ENCODE measurements at regions not wholly inside any gene's neighbourhood (a gene's known extent, or its start where the extent isn't known, plus 50 kb on each side); places are given as distances from the start of the nearest gene placed in this dataset.

DNA sequence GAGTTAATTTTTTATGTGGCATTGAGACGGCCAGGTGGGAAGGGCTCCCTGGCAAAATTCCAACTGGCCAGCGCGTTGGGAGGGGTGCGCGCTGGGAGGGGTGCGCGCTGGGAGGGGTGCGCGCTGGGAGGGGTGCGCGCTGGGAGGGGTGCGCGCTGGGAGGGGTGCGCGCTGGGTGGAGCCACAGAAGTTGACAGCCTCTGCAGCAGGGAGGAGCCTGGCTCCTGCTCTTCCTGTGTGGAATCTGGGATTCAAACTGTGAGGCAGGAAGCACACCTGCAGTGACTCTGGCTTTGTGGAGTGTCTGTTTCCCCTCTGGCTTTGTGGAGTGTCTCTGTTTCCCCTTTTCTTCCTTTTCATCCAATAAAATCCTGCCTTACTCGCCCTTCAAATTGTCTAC, 147.9 kb upstream of the CBLN2 start:
- Histone ChIP-seq H3K27ac (ENCODE audit: low read length) (no peak overlapping the region), H3K36me3 (ENCODE audit: control insufficient read depth, insufficient read depth, low read length) (no peaks in the 10 kb centered on the region), H3K27me3 (ENCODE audit: control insufficient read depth, insufficient read depth, low read length) (no peaks in the 10 kb centered on the region), H3K4me1 (ENCODE audit: control insufficient read depth, insufficient read depth, low read length) (peaks cover 4% of the 10 kb centered on the region; the same call in 1 of the 2 replicates), H3K9me3 (ENCODE audit: control insufficient read depth, insufficient read depth, low read length) (no peaks in the 10 kb centered on the region), H3K4me3 (ENCODE audit: low read length) (no peak overlapping the region)
- WGBS (ENCODE audit: insufficient coverage, insufficient read length): no CpG with 5 or more reads among the region's 16 CpGs
- peak; percentile 76 for DNase-seq (ENCODE audit: low read depth, low spot score)

DNA sequence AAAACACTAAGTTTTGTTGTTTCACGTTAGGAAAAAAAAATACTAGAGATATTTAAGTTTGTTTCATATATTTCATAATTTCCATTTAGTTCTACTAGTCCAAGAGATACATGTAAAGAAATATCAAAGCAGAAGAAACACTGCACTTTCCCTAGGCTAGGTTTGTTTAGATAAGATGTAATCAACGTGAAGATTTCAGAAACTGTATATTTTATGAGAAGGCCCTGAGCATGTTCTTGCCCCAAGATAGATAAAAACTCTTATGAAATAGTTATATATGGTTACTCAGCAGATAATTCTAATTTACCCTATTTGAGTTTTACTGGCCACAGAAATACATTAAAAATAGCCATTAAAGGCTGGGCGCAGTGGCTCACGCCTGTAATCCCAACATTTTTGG, 143.6 kb upstream of the CBLN2 start:
- no peaks in the 10 kb centered on the region for H3K27me3 ChIP-seq (ENCODE audit: control insufficient read depth, insufficient read depth, low read length)
- H3K9me3 ChIP-seq (ENCODE audit: control insufficient read depth, insufficient read depth, low read length): no peaks in the 10 kb centered on the region
- no peak overlapping the region for H3K27ac ChIP-seq (ENCODE audit: low read length)
- DNase-seq (ENCODE audit: low read depth, low spot score): no peak
- no peak overlapping the region for H3K4me3 ChIP-seq (ENCODE audit: low read length)
- H3K4me1 ChIP-seq (ENCODE audit: control insufficient read depth, insufficient read depth, low read length): peaks cover 4% of the 10 kb centered on the region; the same call in 1 of the 2 replicates
- WGBS (ENCODE audit: insufficient coverage, insufficient read length): no CpG with 5 or more reads among the region's 4 CpGs
- no peaks in the 10 kb centered on the region for H3K36me3 ChIP-seq (ENCODE audit: control insufficient read depth, insufficient read depth, low read length)

DNA sequence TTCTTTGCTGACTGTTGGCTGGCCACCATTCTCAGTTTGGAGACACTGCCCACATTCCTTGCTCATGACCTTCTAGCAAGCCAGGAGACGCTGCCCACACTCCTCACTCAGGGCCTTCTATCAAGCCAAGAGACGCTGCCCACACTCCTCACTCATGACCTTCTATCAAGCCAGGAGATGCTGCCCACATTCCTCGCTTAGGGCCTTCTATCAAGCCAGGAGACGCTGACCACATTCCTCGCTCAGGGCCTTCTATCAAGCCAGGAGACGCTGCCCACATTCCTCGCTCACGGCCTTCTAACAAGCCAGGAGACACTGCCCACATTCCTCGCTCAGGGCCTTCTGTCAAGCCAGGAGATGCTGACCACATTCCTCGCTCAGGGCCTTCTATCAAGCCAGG, 131.3 kb upstream of the CBLN2 start:
- Histone ChIP-seq H3K36me3 (ENCODE audit: control insufficient read depth, insufficient read depth, low read length) (no peaks in the 10 kb centered on the region), H3K27ac (ENCODE audit: low read length) (no peak overlapping the region), H3K27me3 (ENCODE audit: control insufficient read depth, insufficient read depth, low read length) (no peaks in the 10 kb centered on the region), H3K4me1 (ENCODE audit: control insufficient read depth, insufficient read depth, low read length) (no peaks in the 10 kb centered on the region), H3K9me3 (ENCODE audit: control insufficient read depth, insufficient read depth, low read length) (no peaks in the 10 kb centered on the region), H3K4me3 (ENCODE audit: low read length) (no peak overlapping the region)
- WGBS (ENCODE audit: insufficient coverage, insufficient read length): no CpG with 5 or more reads among the region's 10 CpGs
- DNase-seq (ENCODE audit: low read depth, low spot score): no peak

DNA sequence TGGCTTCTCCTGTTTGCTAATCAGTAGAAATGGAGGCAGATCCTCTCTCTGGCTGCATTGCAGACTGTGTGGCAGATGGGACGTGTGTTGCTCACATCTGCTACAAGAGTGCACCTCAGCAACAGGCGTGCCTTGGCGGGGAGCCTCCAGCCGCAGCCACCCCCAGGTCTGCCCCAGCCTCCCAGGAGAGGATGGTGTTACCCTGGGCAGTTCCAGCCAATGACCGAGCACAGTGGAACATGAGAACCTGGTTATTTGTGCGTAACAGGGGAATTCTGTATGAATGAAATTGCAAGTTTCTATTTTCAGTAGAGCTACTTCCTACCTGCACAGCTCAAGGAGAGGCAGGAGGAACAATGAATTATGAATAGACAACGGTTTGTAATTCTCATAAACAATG, 130.6 kb upstream of the CBLN2 start:
- H3K36me3 ChIP-seq (ENCODE audit: control insufficient read depth, insufficient read depth, low read length): no peaks in the 10 kb centered on the region
- H3K4me1 ChIP-seq (ENCODE audit: control insufficient read depth, insufficient read depth, low read length): no peaks in the 10 kb centered on the region
- no peak overlapping the region for H3K27ac ChIP-seq (ENCODE audit: low read length)
- no peaks in the 10 kb centered on the region for H3K9me3 ChIP-seq (ENCODE audit: control insufficient read depth, insufficient read depth, low read length)
- DNase-seq (ENCODE audit: low read depth, low spot score): no peak
- H3K27me3 ChIP-seq (ENCODE audit: control insufficient read depth, insufficient read depth, low read length): no peaks in the 10 kb centered on the region
- H3K4me3 ChIP-seq (ENCODE audit: low read length): no peak overlapping the region
- no CpG with 5 or more reads among the region's 7 CpGs for WGBS (ENCODE audit: insufficient coverage, insufficient read length)

DNA sequence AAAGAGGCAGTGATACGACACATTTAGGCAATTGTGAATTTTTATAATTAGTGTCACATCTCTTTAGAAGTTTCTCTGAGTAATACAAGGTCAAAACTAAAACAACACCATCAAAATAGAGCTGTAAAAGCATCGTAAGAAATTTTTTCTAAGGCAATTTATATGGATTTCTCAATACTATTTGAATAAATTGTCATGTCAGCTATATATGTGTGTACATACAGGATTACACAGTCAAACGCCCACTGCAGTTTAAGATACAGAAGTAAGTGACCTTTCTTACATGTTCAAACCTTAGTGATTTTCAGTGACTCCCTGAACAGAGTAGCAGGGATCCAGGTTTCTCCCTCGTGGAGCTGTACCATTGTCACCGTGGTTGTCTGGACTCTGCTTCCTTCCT, 129.1 kb upstream of the CBLN2 start:
- WGBS (ENCODE audit: insufficient coverage, insufficient read length): no CpG with 5 or more reads among the region's 5 CpGs
- DNase-seq (ENCODE audit: low read depth, low spot score): no peak
- Histone ChIP-seq H3K9me3 (ENCODE audit: control insufficient read depth, insufficient read depth, low read length) (no peaks in the 10 kb centered on the region), H3K27me3 (ENCODE audit: control insufficient read depth, insufficient read depth, low read length) (no peaks in the 10 kb centered on the region), H3K4me1 (ENCODE audit: control insufficient read depth, insufficient read depth, low read length) (no peaks in the 10 kb centered on the region), H3K4me3 (ENCODE audit: low read length) (no peak overlapping the region), H3K36me3 (ENCODE audit: control insufficient read depth, insufficient read depth, low read length) (no peaks in the 10 kb centered on the region), H3K27ac (ENCODE audit: low read length) (no peak overlapping the region)

DNA sequence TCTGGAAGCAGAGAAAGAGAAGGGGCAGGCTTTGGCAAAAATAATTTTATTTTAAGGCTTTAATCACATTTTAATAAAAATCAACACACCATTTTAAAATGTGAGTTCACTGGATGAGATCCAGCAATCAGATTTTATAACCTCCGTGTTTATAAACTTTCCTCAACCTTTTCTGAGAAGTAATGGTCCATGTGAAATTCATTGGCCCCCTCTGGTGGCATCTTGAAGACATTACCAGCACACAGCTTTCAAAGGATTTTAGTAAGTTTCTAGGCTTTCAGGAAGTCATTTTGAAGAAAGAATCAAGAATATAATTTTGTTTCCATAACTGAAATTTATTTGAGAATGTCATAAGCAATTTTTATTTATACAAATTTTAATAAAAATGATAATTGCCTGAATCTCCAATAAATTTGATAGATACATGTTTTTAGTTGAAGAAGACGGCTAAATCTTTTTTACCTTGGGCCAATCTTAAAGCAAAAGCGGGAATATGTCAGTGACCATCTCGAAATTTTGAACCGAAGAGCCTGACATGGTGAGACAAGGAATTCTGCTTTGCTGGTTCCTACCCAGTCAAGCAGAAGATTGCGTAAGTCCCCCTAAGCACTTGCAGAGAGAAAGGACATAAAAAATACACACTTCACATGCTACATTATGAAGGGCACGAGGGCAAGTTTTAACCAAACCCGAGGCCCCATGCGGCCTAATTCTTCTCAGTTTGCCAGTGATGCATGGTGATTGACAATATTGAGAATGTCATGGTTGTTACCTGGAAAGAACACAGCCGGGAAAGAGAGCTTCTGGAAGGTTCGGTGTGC, 128.4 kb upstream of the CBLN2 start:
- no peaks in the 10 kb centered on the region for H3K9me3 ChIP-seq (ENCODE audit: control insufficient read depth, insufficient read depth, low read length)
- no CpG with 5 or more reads among the region's 11 CpGs for whole genome bisulfite sequencing (ENCODE audit: insufficient coverage, insufficient read length)
- H3K4me3 ChIP-seq (ENCODE audit: low read length): no peak overlapping the region
- H3K27me3 ChIP-seq (ENCODE audit: control insufficient read depth, insufficient read depth, low read length): no peaks in the 10 kb centered on the region
- no peak for DNase-seq (ENCODE audit: low read depth, low spot score)
- no peaks in the 10 kb centered on the region for H3K36me3 ChIP-seq (ENCODE audit: control insufficient read depth, insufficient read depth, low read length)
- H3K4me1 ChIP-seq (ENCODE audit: control insufficient read depth, insufficient read depth, low read length): no peaks in the 10 kb centered on the region
- no peak overlapping the region for H3K27ac ChIP-seq (ENCODE audit: low read length)

DNA sequence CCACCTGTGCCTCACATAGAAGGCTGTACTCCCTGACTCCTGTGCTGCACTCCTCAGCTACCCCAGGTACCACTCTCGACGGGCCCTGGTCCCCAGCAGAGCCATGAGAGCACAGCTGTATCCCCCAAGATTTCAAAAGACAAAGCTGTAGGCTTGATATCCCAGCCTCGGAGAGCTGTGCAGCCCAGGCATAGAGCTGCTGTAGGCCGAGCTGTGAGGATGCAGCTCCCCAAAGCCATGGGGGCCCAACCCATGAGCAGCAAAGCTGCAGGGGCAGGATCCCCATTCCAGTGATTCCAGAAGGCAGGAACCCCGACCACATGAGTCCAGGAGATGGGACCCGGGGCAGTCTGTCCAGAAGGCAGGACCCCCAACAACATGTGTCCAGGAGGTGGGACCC, 123.8 kb upstream of the CBLN2 start:
- Histone ChIP-seq H3K27ac (ENCODE audit: low read length) (no peak overlapping the region), H3K36me3 (ENCODE audit: control insufficient read depth, insufficient read depth, low read length) (no peaks in the 10 kb centered on the region), H3K4me3 (ENCODE audit: low read length) (no peak overlapping the region), H3K9me3 (ENCODE audit: control insufficient read depth, insufficient read depth, low read length) (no peaks in the 10 kb centered on the region), H3K4me1 (ENCODE audit: control insufficient read depth, insufficient read depth, low read length) (no peaks in the 10 kb centered on the region), H3K27me3 (ENCODE audit: control insufficient read depth, insufficient read depth, low read length) (no peaks in the 10 kb centered on the region)
- no CpG with 5 or more reads among the region's 6 CpGs for WGBS (ENCODE audit: insufficient coverage, insufficient read length)
- DNase-seq (ENCODE audit: low read depth, low spot score): no peak

DNA sequence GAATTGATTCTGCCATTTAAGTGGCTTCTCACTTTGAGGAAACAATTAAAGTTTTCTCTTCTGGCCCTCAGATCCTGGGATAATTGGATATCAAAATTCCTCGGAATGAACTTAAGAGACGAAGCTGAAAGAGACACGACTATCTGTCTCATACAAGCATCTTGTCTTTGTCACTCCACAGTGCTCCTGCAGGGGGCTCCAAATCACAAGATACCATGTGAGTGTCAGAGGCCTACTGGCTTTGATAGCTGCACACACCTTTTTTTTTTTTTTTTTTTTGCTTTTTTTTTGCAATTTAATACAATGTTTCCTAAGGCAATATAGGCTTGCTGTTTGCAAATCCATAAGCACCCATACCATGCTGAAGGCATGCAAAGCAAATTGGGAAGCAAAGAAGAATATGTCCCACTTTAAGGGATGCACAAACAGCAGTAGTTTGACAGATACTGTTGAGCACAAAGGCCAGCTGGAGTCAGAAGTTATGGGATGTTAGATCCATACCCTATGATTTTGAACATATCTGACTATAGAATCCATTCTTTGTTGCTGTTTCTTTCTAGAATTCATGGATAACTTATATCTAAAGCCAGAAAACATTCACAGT, 109.0 kb upstream of the CBLN2 start:
- WGBS (ENCODE audit: insufficient coverage, insufficient read length): no CpG with 5 or more reads among the region's 3 CpGs
- no peaks in the 10 kb centered on the region for H3K9me3 ChIP-seq (ENCODE audit: control insufficient read depth, insufficient read depth, low read length)
- no peaks in the 10 kb centered on the region for H3K36me3 ChIP-seq (ENCODE audit: control insufficient read depth, insufficient read depth, low read length)
- DNase-seq (ENCODE audit: low read depth, low spot score): peak; percentile 37
- no peaks in the 10 kb centered on the region for H3K27me3 ChIP-seq (ENCODE audit: control insufficient read depth, insufficient read depth, low read length)
- H3K27ac ChIP-seq (ENCODE audit: low read length): no peak overlapping the region
- no peak overlapping the region for H3K4me3 ChIP-seq (ENCODE audit: low read length)
- no peaks in the 10 kb centered on the region for H3K4me1 ChIP-seq (ENCODE audit: control insufficient read depth, insufficient read depth, low read length)

DNA sequence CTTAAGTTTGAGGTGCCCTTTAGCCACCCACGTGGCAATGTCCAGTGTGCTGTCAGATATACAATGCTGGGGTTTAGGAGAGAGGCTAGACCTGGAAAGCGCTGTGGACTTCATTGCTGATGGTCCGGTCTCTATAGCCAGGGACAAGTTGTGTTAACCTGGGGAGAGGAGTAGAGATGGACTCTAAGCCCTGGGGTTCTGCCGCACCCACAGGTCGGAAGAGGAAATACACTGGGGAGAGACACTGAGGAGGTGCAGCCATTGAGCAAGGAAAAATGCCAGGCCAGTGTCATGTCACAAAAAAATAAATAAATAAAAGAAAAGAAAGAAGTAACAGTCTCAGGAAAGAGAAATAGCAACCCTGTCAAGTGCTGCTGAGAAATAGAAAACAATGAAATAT, 106.9 kb upstream of the CBLN2 start:
- no peak for DNase-seq (ENCODE audit: low read depth, low spot score)
- Histone ChIP-seq H3K36me3 (ENCODE audit: control insufficient read depth, insufficient read depth, low read length) (no peaks in the 10 kb centered on the region), H3K4me1 (ENCODE audit: control insufficient read depth, insufficient read depth, low read length) (no peaks in the 10 kb centered on the region), H3K4me3 (ENCODE audit: low read length) (no peak overlapping the region), H3K27ac (ENCODE audit: low read length) (no peak overlapping the region), H3K27me3 (ENCODE audit: control insufficient read depth, insufficient read depth, low read length) (no peaks in the 10 kb centered on the region), H3K9me3 (ENCODE audit: control insufficient read depth, insufficient read depth, low read length) (no peaks in the 10 kb centered on the region)
- no CpG with 5 or more reads among the region's 5 CpGs for WGBS (ENCODE audit: insufficient coverage, insufficient read length)

DNA sequence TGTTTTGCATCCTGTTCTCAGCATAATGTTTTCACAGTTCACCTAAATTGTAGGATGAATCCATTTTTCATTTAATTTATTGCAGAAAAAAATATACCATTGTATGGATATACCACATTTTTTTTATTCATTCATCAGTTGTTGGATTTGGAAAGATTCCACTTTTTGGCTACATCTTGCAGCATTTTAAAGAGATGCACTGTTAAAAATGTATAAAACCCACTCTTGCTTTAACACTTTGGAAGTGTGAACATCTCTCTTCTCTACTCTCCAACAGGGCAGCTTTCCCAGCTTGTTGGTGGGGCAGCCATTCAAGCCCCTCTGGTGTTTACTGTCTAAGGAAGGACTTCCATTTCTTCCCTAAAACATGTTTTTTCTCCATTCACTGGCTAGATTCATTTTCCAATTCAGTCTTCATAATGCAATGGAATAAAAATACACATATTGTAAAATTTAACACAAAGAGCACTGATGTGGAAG, 104.4 kb upstream of the CBLN2 start:
- H3K36me3 ChIP-seq (ENCODE audit: control insufficient read depth, insufficient read depth, low read length): no peaks in the 10 kb centered on the region
- DNase-seq (ENCODE audit: low read depth, low spot score): no peak
- H3K4me3 ChIP-seq (ENCODE audit: low read length): no peak overlapping the region
- no peaks in the 10 kb centered on the region for H3K4me1 ChIP-seq (ENCODE audit: control insufficient read depth, insufficient read depth, low read length)
- H3K27ac ChIP-seq (ENCODE audit: low read length): no peak overlapping the region
- no peaks in the 10 kb centered on the region for H3K27me3 ChIP-seq (ENCODE audit: control insufficient read depth, insufficient read depth, low read length)
- H3K9me3 ChIP-seq (ENCODE audit: control insufficient read depth, insufficient read depth, low read length): no peaks in the 10 kb centered on the region

DNA sequence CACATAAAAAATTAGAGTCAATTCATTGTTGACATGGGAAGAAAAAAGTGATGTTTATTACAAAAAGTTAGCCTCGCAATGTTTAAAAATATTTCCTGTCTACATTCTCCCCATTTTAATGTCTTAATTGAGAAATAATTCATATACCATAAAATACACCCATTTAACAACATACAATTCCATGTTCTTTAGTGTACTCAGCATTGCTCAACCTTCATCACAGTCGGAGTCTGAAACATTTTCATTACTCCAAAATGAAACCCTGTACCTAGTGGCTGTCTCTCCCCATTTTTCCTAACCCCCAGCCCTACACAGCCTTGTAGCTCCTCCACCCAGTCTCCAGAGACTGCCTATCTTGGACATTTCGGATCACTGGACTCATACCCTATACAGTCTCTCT, 103.9 kb upstream of the CBLN2 start:
- DNase-seq (ENCODE audit: low read depth, low spot score): no peak
- Histone ChIP-seq H3K4me3 (ENCODE audit: low read length) (no peak overlapping the region), H3K27me3 (ENCODE audit: control insufficient read depth, insufficient read depth, low read length) (no peaks in the 10 kb centered on the region), H3K27ac (ENCODE audit: low read length) (no peak overlapping the region), H3K36me3 (ENCODE audit: control insufficient read depth, insufficient read depth, low read length) (no peaks in the 10 kb centered on the region), H3K9me3 (ENCODE audit: control insufficient read depth, insufficient read depth, low read length) (no peaks in the 10 kb centered on the region), H3K4me1 (ENCODE audit: control insufficient read depth, insufficient read depth, low read length) (no peaks in the 10 kb centered on the region)
- no CpG with 5 or more reads among the region's 3 CpGs for WGBS (ENCODE audit: insufficient coverage, insufficient read length)

All from iPS DF 6.9 (cell line).